HepG2 (cell line): ENCODE measurements at regions not wholly inside any gene's neighbourhood (a gene's known extent, or its start where the extent isn't known, plus 50 kb on each side); places are given as distances from the start of the nearest gene placed in this dataset.

ENCODE experiments used
- ATAC-seq: fragments of 200-7000 bp; cut with Tn5 transposase; 3 replicates; pipeline ENCODE4 v1.9.1; 2020; ENCODE audit warnings: mild to moderate bottlenecking, moderate library complexity
- BruUV-seq: library from RNA; stranded (reverse); fragments of 400-500 nt; replicated peaks from 2 replicates; lab custom pipeline; 2021; lab: Mats Ljungman, UMichigan
- CTCF ChIA-PET: fragments of 300-600 bp; formaldehyde crosslinking; extraction: SDS; loops from one replicate; lab custom pipeline; 2021; ENCODE audit warnings: low total read pairs, inconsistent platforms, low intra/inter-chr PET ratio; lab: Yijun Ruan, JAX
- POLR2A ChIA-PET: fragments of 350-600 bp; sonication (Branson Sonifier 250); formaldehyde crosslinking; loops from one replicate; lab custom pipeline; 2020; ENCODE audit warnings: antibody characterized with exemption, inconsistent platforms; lab: Yijun Ruan, JAX
- DNase-seq: peaks from one replicate; pipeline ENCODE4 v3.0.0-alpha.2; 2015; ENCODE audit warnings: low spot score
- FAIRE-seq: peaks from 3 replicates; lab custom pipeline; 2011; peaks lifted over from hg19 to GRCh38; lab: Jason Lieb, UNC
- H2AFZ ChIP-seq: one replicate; pipeline ENCODE4 v1.6.1; 2011; ENCODE audit warnings: low read length, inconsistent platforms
- H3K27ac ChIP-seq: fragments of 300-600 bp; 3 replicates; pipeline ENCODE4 v1.8.0; 2011; ENCODE audit warnings: mixed run types, mild to moderate bottlenecking, mixed read lengths, low read length, inconsistent platforms; ENCODE audit not compliant: insufficient read depth; ENCODE audit errors: extremely low read length
- H3K27me3 ChIP-seq, 2 experiments: fragments of 200-600 bp in 1 of 2; 2 replicates in 1 of 2; 3 replicates in 1 of 2; pipeline versions ENCODE4 v1.6.0 to v1.8.0; 2011; ENCODE audit warnings: low read length in 2 of 2, mild to moderate bottlenecking in 2 of 2, moderate library complexity in 2 of 2, inconsistent platforms in 1 of 2; ENCODE audit not compliant: insufficient read depth in 2 of 2, control insufficient read depth in 1 of 2
- H3K36me3 ChIP-seq, 2 experiments: fragments of 200-600 bp in 1 of 2; replicated peaks in 1 of 2; 2 replicates in 1 of 2; 3 replicates in 1 of 2; pipeline versions ENCODE4 v1.5.1 to v1.8.0; 2011; ENCODE audit warnings: low read length in 2 of 2, inconsistent platforms in 1 of 2; ENCODE audit not compliant: insufficient read depth in 2 of 2, control insufficient read depth in 1 of 2
- H3K4me1 ChIP-seq: 2 replicates; pipeline ENCODE4 v1.5.1; 2012; ENCODE audit warnings: low read length, inconsistent platforms; ENCODE audit not compliant: insufficient read depth
- H3K4me2 ChIP-seq: 2 replicates; pipeline ENCODE4 v1.6.0; 2011; ENCODE audit warnings: low read depth, low read length, inconsistent platforms
- H3K4me3 ChIP-seq, 3 experiments: fragments of 200-600 bp in 1 of 3; sonication (generic), shearing (Covaris generic) in 1 of 3; replicated peaks in 1 of 3; 2 replicates each; pipeline ENCODE4 v1.5.1; 2011 to 2016; ENCODE audit warnings: low read length in 3 of 3, inconsistent platforms in 2 of 3, low read depth in 2 of 3, mild to moderate bottlenecking in 2 of 3, control low read depth in 1 of 3, mixed read lengths in 1 of 3; ENCODE audit not compliant: insufficient read depth in 1 of 3
- H3K79me2 ChIP-seq: one replicate; pipeline ENCODE4 v1.6.1; 2011; ENCODE audit warnings: low read length, inconsistent platforms; ENCODE audit not compliant: insufficient read depth
- H3K9ac ChIP-seq: 2 replicates; pipeline ENCODE4 v1.6.0; 2011; ENCODE audit warnings: mild to moderate bottlenecking, low read depth, low read length, inconsistent platforms; ENCODE audit not compliant: insufficient read depth
- H3K9me3 ChIP-seq: 2 replicates; pipeline ENCODE4 v1.5.1; 2012; ENCODE audit warnings: mild to moderate bottlenecking, low read length
- H4K20me1 ChIP-seq: 2 replicates; pipeline ENCODE4 v1.6.0; 2011; ENCODE audit warnings: inconsistent platforms, mild to moderate bottlenecking, low read length, moderate library complexity; ENCODE audit not compliant: insufficient read depth
- ARID4A ChIP-seq: sonication (generic); formaldehyde crosslinking; IDR thresholded peaks from 2 replicates; pipeline ENCODE4 v1.5.0; 2020; ENCODE audit warnings: mild to moderate bottlenecking, missing genetic modification reagents, borderline replicate concordance
- EEA1 ChIP-seq: sonication (generic); formaldehyde crosslinking; IDR thresholded peaks from 2 replicates; pipeline ENCODE4 v1.5.1; 2020; ENCODE audit warnings: mild to moderate bottlenecking, missing genetic modification reagents, borderline replicate concordance
- FIP1L1 ChIP-seq: fragments of 200-400 bp; formaldehyde crosslinking; IDR thresholded peaks from 2 replicates; pipeline ENCODE4 v1.6.1; 2018; ENCODE audit warnings: low read depth, mild to moderate bottlenecking, low read length, moderate library complexity, borderline replicate concordance; ENCODE audit not compliant: insufficient read depth
- MXD4 ChIP-seq: IDR thresholded peaks from 2 replicates; pipeline ENCODE4 v1.6.1; 2016; ENCODE audit warnings: mild to moderate bottlenecking, missing biosample characterization, missing genetic modification reagents
- NKX3-1 ChIP-seq: sonication (generic); formaldehyde crosslinking; IDR thresholded peaks from 2 replicates; pipeline ENCODE4 v1.5.0; 2020; ENCODE audit warnings: missing genetic modification reagents
- NR3C1 ChIP-seq: sonication (generic); formaldehyde crosslinking; IDR thresholded peaks from 2 replicates; pipeline ENCODE4 v1.4.0; 2020; ENCODE audit warnings: missing genetic modification reagents
- RAD51 ChIP-seq: fragments of 450-650 bp; IDR thresholded peaks from 2 replicates; pipeline ENCODE4 v1.6.1; 2016; ENCODE audit warnings: borderline replicate concordance
- RCOR2 ChIP-seq: IDR thresholded peaks from 2 replicates; pipeline ENCODE4 v1.6.1; 2016; ENCODE audit warnings: missing biosample characterization, missing genetic modification reagents
- ZNF512B ChIP-seq: sonication (generic); formaldehyde crosslinking; IDR thresholded peaks from 2 replicates; pipeline ENCODE4 v1.5.1; 2020; ENCODE audit warnings: missing genetic modification reagents, mild to moderate bottlenecking, borderline replicate concordance
- ZNF513 ChIP-seq: sonication (generic); formaldehyde crosslinking; conservative IDR thresholded peaks from 2 replicates; pipeline ENCODE4 v1.5.0; 2020; ENCODE audit warnings: missing genetic modification reagents
- ZNF569 ChIP-seq: sonication (generic); formaldehyde crosslinking; IDR thresholded peaks from 2 replicates; pipeline ENCODE4 v1.5.0; 2020; ENCODE audit warnings: mild to moderate bottlenecking, missing genetic modification reagents, moderate library complexity, borderline replicate concordance
- ZNF660 ChIP-seq: sonication (generic); formaldehyde crosslinking; IDR thresholded peaks from 2 replicates; pipeline ENCODE4 v1.5.1; 2020; ENCODE audit warnings: mild to moderate bottlenecking, low read depth, missing genetic modification reagents, borderline replicate concordance
- ZNF710 ChIP-seq: sonication (generic); formaldehyde crosslinking; IDR thresholded peaks from 2 replicates; pipeline ENCODE4 v1.5.0; 2020; ENCODE audit warnings: mild to moderate bottlenecking, missing genetic modification reagents, borderline replicate concordance
- WGBS: methylation state at CpG from one replicate; pipeline ENCODE4 v1.1.6; 2017; ENCODE audit warnings: low lambda C conversion rate; 5-methylcytosine and 5-hydroxymethylcytosine counted together
- in situ Hi-C: cut with HindIII; loops from 2 replicates; pipeline ENCODE4 v1.10.0; 2017; ENCODE audit warnings: low pct_unique_long_range_greater_than_20kb; ENCODE audit not compliant: extremely low pct_ligation_motif_present
- intact Hi-C: fragments of 100-400 bp; cut with micrococcal nuclease; formaldehyde crosslinking; loops from one replicate; pipeline ENCODE4 v1.10.0; 2022; ENCODE audit not compliant: unreplicated experiment

- Histone ChIP-seq H3K36me3 (no peaks in the 10 kb centered on the region), H3K4me3 (no peak overlapping the region), H3K27ac (no peak overlapping the region), H3K27me3 (peaks cover 1 to 8% of the 10 kb centered on the region in 2 experiments; a peak in 2 of 5 replicates), H4K20me1 (no peaks in the 10 kb centered on the region), H3K9ac (no peak overlapping the region), H3K79me2 (no peaks in the 10 kb centered on the region), H2AFZ (no peak overlapping the region), H3K4me1 (no peaks in the 10 kb centered on the region), H3K4me2 (no peak overlapping the region), H3K9me3 (no peaks in the 10 kb centered on the region)
- 55% methylated on average over 1 of the region's 7 CpGs for WGBS
- no TSS peak for BruUV-seq
- FAIRE-seq (no peak), ATAC-seq (no peak), DNase-seq (no peak)
- in situ Hi-C loops, result no loop called here
- intact Hi-C loops, result no loop called here
- ChIA-PET POLR2A (no interaction called here), CTCF (no interaction called here)
- TF ChIP-seq RAD51 (no peak), RCOR2 (CRISPR knock-in tag) (no peak), NKX3-1 (CRISPR knock-in tag) (no peak), ARID4A (CRISPR knock-in tag) (no peak), EEA1 (no peak), ZNF710 (CRISPR knock-in tag) (no peak), ZNF660 (CRISPR knock-in tag) (no peak), FIP1L1 (no peak), NR3C1 (CRISPR knock-in tag) (no peak), ZNF513 (CRISPR knock-in tag) (no peak), ZNF569 (CRISPR knock-in tag) (no peak), ZNF512B (no peak), MXD4 (no peak)
Measured at GRCh38 chr4:189499696-189500095, 441.0 kb upstream of the FRG1 start.
